PC-9 (cell line): ENCODE measurements at regions not wholly inside any gene's neighbourhood (a gene's known extent, or its start where the extent isn't known, plus 50 kb on each side); places are given as distances from the start of the nearest gene placed in this dataset.

Experiments
- EZH2 ChIP-seq: fragments of 200-600 bp; sonication (generic); IDR thresholded peaks from 2 replicates; pipeline ENCODE4 v1.8.0; 2017; ENCODE audit warnings: antibody characterized with exemption, low read depth
- TF ChIP-seq, protein P1 (sequence below): fragments of 200-600 bp; sonication (generic); conservative IDR thresholded peaks from 2 replicates; pipeline ENCODE4 v1.6.1; 2017; ENCODE audit warnings: mixed run types, antibody characterized with exemption, mild to moderate bottlenecking, moderate library complexity

DNA sequence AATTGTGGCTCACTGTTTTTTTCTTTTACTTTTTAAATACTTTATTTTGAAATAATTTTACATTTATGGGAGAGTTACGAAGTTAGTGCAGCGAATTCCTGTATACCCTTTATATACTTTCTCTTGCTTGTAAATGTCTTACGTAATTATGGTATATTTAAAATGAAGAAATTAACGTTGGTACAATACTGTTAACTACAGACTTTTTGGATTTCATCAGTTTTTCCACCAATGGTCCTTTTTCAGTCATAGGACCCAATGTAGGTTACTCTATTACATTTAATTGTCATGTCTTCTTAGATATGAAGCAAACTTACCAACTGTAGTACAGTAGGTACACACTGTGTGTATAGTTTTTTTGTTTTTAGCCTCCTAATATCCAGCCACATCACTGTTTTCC lies 76.3 kb downstream of the BOLA3 start:
- TF ChIP-seq, protein P1, sequence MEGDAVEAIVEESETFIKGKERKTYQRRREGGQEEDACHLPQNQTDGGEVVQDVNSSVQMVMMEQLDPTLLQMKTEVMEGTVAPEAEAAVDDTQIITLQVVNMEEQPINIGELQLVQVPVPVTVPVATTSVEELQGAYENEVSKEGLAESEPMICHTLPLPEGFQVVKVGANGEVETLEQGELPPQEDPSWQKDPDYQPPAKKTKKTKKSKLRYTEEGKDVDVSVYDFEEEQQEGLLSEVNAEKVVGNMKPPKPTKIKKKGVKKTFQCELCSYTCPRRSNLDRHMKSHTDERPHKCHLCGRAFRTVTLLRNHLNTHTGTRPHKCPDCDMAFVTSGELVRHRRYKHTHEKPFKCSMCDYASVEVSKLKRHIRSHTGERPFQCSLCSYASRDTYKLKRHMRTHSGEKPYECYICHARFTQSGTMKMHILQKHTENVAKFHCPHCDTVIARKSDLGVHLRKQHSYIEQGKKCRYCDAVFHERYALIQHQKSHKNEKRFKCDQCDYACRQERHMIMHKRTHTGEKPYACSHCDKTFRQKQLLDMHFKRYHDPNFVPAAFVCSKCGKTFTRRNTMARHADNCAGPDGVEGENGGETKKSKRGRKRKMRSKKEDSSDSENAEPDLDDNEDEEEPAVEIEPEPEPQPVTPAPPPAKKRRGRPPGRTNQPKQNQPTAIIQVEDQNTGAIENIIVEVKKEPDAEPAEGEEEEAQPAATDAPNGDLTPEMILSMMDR: no peak
- TF ChIP-seq EZH2: no peak
